ENCODE measurements at regions not wholly inside any gene's neighbourhood (a gene's known extent, or its start where the extent isn't known, plus 50 kb on each side); places are given as distances from the start of the nearest gene placed in this dataset.
"Not testable (repeated sequence)": the region's sequence is repeated elsewhere in the genome, so short reads cannot be mapped to it uniquely, and the experiment has no call there.

DNA sequence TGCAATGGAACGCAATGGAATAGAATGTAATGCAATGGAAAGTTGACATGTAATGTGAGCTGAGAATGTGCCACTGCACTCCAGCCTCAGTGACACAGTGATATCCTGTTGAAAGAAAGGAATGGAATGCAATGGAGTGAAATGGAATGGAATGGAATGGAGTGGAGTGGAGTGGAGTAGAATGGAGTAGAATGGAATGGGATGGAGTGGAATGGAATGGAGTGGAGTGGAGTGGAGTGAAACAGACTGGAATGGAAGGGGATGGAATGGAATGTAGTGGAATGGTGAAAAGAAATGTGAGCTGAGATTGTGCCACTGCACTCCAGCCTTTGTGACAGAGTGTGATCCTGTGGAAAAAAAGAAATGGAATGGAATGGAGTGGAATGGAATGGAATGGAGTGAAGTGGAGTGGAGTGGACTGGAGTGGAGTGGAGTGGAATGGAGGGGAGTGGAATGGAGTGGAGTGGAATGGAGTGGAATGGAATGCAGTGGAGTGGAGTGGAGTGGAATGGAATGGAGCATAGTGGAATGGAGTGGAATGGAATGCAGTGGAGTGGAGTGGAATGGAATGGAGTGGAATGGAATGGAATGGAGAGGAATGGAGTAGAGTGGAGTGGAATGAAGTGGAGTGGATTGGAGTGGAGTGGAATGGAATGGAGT lies 604.2 kb downstream of the TP53TG3F start:
- TF ChIP-seq NFIC (IDR thresholded peaks at IDR 0.05; ENCODE audit: borderline replicate concordance); EZH2phosphoT487 (IDR thresholded peaks at IDR 0.05; ENCODE audit: borderline replicate concordance, low read depth); RFX5 (IDR thresholded peaks at IDR 0.05; ENCODE audit: low read length); SIN3A (IDR thresholded peaks at IDR 0.05; ENCODE audit: borderline replicate concordance, low read depth, low read length); EP300 (IDR thresholded peaks at IDR 0.05; ENCODE audit: borderline replicate concordance in 1 of 2, low read depth in 1 of 2, low read length in 1 of 2); TAF1 (IDR thresholded peaks at IDR 0.05; ENCODE audit: borderline replicate concordance, low read depth, low read length); FOXM1 (IDR thresholded peaks at IDR 0.05; ENCODE audit: low read depth); MXI1 (IDR thresholded peaks at IDR 0.05; ENCODE audit: low read depth, low read length); FOXJ3 (CRISPR knock-in tag; IDR thresholded peaks at IDR 0.05): not testable (repeated sequence)
- TF ChIP-seq, protein P1, sequence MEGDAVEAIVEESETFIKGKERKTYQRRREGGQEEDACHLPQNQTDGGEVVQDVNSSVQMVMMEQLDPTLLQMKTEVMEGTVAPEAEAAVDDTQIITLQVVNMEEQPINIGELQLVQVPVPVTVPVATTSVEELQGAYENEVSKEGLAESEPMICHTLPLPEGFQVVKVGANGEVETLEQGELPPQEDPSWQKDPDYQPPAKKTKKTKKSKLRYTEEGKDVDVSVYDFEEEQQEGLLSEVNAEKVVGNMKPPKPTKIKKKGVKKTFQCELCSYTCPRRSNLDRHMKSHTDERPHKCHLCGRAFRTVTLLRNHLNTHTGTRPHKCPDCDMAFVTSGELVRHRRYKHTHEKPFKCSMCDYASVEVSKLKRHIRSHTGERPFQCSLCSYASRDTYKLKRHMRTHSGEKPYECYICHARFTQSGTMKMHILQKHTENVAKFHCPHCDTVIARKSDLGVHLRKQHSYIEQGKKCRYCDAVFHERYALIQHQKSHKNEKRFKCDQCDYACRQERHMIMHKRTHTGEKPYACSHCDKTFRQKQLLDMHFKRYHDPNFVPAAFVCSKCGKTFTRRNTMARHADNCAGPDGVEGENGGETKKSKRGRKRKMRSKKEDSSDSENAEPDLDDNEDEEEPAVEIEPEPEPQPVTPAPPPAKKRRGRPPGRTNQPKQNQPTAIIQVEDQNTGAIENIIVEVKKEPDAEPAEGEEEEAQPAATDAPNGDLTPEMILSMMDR (IDR thresholded peaks at IDR 0.05): not testable (repeated sequence)
- TF ChIP-seq, protein P2, sequence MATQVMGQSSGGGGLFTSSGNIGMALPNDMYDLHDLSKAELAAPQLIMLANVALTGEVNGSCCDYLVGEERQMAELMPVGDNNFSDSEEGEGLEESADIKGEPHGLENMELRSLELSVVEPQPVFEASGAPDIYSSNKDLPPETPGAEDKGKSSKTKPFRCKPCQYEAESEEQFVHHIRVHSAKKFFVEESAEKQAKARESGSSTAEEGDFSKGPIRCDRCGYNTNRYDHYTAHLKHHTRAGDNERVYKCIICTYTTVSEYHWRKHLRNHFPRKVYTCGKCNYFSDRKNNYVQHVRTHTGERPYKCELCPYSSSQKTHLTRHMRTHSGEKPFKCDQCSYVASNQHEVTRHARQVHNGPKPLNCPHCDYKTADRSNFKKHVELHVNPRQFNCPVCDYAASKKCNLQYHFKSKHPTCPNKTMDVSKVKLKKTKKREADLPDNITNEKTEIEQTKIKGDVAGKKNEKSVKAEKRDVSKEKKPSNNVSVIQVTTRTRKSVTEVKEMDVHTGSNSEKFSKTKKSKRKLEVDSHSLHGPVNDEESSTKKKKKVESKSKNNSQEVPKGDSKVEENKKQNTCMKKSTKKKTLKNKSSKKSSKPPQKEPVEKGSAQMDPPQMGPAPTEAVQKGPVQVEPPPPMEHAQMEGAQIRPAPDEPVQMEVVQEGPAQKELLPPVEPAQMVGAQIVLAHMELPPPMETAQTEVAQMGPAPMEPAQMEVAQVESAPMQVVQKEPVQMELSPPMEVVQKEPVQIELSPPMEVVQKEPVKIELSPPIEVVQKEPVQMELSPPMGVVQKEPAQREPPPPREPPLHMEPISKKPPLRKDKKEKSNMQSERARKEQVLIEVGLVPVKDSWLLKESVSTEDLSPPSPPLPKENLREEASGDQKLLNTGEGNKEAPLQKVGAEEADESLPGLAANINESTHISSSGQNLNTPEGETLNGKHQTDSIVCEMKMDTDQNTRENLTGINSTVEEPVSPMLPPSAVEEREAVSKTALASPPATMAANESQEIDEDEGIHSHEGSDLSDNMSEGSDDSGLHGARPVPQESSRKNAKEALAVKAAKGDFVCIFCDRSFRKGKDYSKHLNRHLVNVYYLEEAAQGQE (IDR thresholded peaks at IDR 0.05; ENCODE audit: low read depth, low read length): not testable (repeated sequence)
